ENCODE measurements at regions not wholly inside any gene's neighbourhood (a gene's known extent, or its start where the extent isn't known, plus 50 kb on each side); places are given as distances from the start of the nearest gene placed in this dataset.

DNA sequence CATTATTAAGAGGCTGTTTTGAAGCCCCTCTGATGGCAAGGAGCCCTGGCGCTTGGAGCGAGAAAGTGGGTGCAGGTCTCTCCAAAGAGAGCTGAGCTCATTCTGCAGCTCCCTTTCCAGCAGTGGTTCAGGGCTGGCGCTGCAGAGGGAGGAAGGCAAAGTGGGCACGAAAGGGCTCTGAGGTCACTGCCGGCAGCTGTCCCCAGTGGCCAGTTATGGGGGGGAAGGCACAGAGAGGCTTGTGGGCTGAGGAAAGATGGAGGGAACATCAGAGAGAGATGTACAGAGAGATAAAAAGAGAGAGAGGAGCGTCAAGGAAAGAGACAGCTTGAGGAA, 75.2 kb upstream of the TBX5 start:
- no peak overlapping the region for H3K27ac Mint-ChIP-seq (ENCODE audit: unreplicated experiment)
- H3K27me3 Mint-ChIP-seq (ENCODE audit: unreplicated experiment), result peaks cover 23% of the 10 kb centered on the region
- H3K36me3 Mint-ChIP-seq (ENCODE audit: low read depth, unreplicated experiment), result no peaks in the 10 kb centered on the region
- H3K4me1 Mint-ChIP-seq (ENCODE audit: unreplicated experiment), result peaks cover 22% of the 10 kb centered on the region
- no peaks in the 10 kb centered on the region for H3K9me3 Mint-ChIP-seq (ENCODE audit: unreplicated experiment)
- TF ChIP-seq, protein P1, sequence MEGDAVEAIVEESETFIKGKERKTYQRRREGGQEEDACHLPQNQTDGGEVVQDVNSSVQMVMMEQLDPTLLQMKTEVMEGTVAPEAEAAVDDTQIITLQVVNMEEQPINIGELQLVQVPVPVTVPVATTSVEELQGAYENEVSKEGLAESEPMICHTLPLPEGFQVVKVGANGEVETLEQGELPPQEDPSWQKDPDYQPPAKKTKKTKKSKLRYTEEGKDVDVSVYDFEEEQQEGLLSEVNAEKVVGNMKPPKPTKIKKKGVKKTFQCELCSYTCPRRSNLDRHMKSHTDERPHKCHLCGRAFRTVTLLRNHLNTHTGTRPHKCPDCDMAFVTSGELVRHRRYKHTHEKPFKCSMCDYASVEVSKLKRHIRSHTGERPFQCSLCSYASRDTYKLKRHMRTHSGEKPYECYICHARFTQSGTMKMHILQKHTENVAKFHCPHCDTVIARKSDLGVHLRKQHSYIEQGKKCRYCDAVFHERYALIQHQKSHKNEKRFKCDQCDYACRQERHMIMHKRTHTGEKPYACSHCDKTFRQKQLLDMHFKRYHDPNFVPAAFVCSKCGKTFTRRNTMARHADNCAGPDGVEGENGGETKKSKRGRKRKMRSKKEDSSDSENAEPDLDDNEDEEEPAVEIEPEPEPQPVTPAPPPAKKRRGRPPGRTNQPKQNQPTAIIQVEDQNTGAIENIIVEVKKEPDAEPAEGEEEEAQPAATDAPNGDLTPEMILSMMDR (IDR thresholded peaks at IDR 0.05; ENCODE audit: unreplicated experiment), result no peak
- peak; percentile 22 for DNase-seq (ENCODE audit: low spot score)
- H3K4me3 Mint-ChIP-seq (ENCODE audit: unreplicated experiment), result no peak overlapping the region

DNA sequence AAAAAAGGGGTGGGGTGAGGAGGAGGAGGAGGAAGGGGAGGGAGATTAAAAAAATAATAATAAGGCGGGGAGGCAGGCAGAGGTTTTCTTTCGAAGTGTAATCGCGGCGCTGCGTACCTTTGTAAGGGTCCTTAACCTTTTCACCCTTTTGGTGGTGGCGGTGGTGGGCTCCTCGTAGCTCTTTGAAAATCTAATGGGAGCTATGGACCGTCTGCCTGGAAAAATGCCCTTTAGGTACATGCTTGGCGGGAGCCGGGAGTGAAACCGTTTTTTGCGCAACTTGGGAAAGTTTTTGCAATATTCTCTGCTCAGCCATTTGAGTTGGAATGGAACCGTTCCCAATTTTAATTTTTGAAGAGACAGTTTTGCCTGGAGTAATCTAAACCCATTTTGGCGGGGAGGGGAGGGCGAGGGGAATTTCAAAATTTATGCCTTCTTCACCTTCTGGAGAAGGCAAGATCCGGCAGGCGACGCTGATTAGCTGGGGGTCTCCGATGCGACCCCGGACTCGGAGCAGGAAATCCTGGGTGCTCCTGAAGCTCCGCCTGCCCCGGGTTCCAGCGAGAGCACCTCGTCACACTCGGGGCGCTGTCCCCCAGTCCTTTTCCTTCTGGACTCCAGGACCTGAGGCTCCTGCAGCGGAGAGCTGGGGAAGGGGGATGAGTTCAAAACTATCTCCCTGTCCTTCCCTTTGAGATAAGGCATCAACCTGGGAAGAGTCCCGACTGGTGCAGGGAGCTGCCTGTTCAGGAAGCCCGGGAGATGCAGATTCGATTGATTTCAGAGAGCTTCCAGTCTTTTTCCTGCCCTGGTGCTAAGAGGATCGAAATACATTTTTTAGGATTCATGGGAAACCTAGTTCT, 74.6 kb upstream of the TBX5 start:
- no peaks in the 10 kb centered on the region for H3K9me3 Mint-ChIP-seq (ENCODE audit: unreplicated experiment)
- TF ChIP-seq, protein P1 (IDR thresholded peaks at IDR 0.05; ENCODE audit: unreplicated experiment), result no peak
- H3K4me1 Mint-ChIP-seq (ENCODE audit: unreplicated experiment), result peaks cover 22% of the 10 kb centered on the region
- no peak for DNase-seq (ENCODE audit: low spot score)
- peak overlapping the region; percentile 83 for H3K4me3 Mint-ChIP-seq (ENCODE audit: unreplicated experiment)
- no peaks in the 10 kb centered on the region for H3K36me3 Mint-ChIP-seq (ENCODE audit: low read depth, unreplicated experiment)
- H3K27ac Mint-ChIP-seq (ENCODE audit: unreplicated experiment), result no peak overlapping the region
- H3K27me3 Mint-ChIP-seq (ENCODE audit: unreplicated experiment), result peaks cover 23% of the 10 kb centered on the region

DNA sequence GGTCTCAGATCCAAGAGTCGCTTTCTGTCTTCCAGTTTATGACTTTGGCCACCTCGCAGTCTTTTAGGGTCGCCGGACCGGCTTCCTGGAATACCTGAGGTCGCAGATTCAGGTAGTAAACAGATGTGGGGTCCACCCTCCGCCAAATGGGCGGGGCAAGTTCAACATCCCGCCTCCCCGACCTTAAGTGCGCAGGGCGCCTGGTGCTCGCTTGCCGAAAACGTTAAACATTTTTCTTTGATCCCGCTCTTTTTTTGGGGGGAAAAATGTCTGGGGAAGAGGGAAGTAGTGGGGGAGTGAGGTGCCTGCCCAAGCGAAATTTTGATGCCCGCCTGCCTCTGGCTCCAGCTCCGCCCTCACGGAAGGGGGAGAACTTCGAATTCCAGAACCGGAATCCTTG, 73.9 kb upstream of the TBX5 start:
- peak overlapping the region; percentile 83 for H3K4me3 Mint-ChIP-seq (ENCODE audit: unreplicated experiment)
- no peaks in the 10 kb centered on the region for H3K36me3 Mint-ChIP-seq (ENCODE audit: low read depth, unreplicated experiment)
- H3K4me1 Mint-ChIP-seq (ENCODE audit: unreplicated experiment), result peaks cover 22% of the 10 kb centered on the region
- TF ChIP-seq, protein P1 (IDR thresholded peaks at IDR 0.05; ENCODE audit: unreplicated experiment), result no peak
- DNase-seq (ENCODE audit: low spot score), result no peak
- no peak overlapping the region for H3K27ac Mint-ChIP-seq (ENCODE audit: unreplicated experiment)
- H3K27me3 Mint-ChIP-seq (ENCODE audit: unreplicated experiment), result peaks cover 23% of the 10 kb centered on the region
- H3K9me3 Mint-ChIP-seq (ENCODE audit: unreplicated experiment), result no peaks in the 10 kb centered on the region

DNA sequence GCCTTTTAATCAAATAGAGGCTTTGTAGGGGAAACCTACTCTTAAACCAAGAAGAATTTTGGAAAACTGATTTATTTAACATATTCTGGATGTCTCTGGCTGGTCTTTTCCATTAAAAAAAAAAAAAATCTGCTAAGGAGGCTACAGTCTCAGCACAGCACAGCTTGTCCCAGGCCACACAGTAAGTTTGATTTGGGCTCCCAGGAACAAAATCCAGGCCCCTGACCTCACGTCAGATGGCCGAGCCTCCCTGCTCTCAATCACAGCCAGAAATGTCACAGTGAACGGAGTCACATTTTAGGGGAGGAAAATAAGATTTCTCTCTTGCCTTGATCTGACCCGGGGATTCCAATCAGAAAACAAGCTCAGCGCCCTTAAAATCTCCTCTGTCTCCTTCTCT, 72.9 kb upstream of the TBX5 start:
- H3K9me3 Mint-ChIP-seq (ENCODE audit: unreplicated experiment), result no peaks in the 10 kb centered on the region
- peaks cover 23% of the 10 kb centered on the region for H3K27me3 Mint-ChIP-seq (ENCODE audit: unreplicated experiment)
- peaks cover 22% of the 10 kb centered on the region for H3K4me1 Mint-ChIP-seq (ENCODE audit: unreplicated experiment)
- H3K36me3 Mint-ChIP-seq (ENCODE audit: low read depth, unreplicated experiment), result no peaks in the 10 kb centered on the region
- TF ChIP-seq, protein P1 (IDR thresholded peaks at IDR 0.05; ENCODE audit: unreplicated experiment), result no peak
- DNase-seq (ENCODE audit: low spot score), result no peak
- no peak overlapping the region for H3K27ac Mint-ChIP-seq (ENCODE audit: unreplicated experiment)
- H3K4me3 Mint-ChIP-seq (ENCODE audit: unreplicated experiment), result no peak overlapping the region

DNA sequence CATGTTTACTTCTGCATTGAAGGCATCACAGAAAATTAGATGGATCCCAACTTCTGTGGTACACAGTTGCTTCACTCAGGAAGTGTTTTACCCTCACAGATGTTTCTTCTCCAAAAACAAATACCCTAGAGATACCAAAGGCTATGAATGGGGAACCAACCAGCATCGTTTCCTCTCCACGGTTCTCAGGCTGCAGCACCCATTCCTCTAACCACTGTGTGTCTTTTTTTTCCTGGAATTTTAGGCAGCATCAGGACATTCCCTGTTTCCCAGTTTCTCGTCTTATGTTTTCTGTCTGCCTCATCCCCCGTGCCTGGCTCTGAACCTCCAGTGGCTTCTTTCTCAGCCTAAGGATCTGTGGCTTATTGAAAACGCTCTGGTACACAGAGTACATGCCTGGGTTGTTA, 72.0 kb upstream of the TBX5 start:
- Mint-ChIP-seq H3K36me3 (ENCODE audit: low read depth, unreplicated experiment) (no peaks in the 10 kb centered on the region), H3K27me3 (ENCODE audit: unreplicated experiment) (peaks cover 23% of the 10 kb centered on the region)

More for the DNA sequence above, 72.0 kb upstream of the TBX5 start:
- TF ChIP-seq, protein P1 (IDR thresholded peaks at IDR 0.05; ENCODE audit: unreplicated experiment), result no peak
- no peak for DNase-seq (ENCODE audit: low spot score)
- H3K4me1 Mint-ChIP-seq (ENCODE audit: unreplicated experiment), result peaks cover 22% of the 10 kb centered on the region
- H3K27ac Mint-ChIP-seq (ENCODE audit: unreplicated experiment), result no peak overlapping the region
- H3K4me3 Mint-ChIP-seq (ENCODE audit: unreplicated experiment), result no peak overlapping the region
- no peaks in the 10 kb centered on the region for H3K9me3 Mint-ChIP-seq (ENCODE audit: unreplicated experiment)
